NOMO-1 (cell line): ENCODE measurements at regions not wholly inside any gene's neighbourhood (a gene's known extent, or its start where the extent isn't known, plus 50 kb on each side); places are given as distances from the start of the nearest gene placed in this dataset.
"Not testable (repeated sequence)": the region's sequence is repeated elsewhere in the genome, so short reads cannot be mapped to it uniquely, and the experiment has no call there.

Source experiments
- DNase-seq, 2 experiments: peaks; one replicate each; lab custom pipeline; 2025; ENCODE audit not compliant: unreplicated experiment in 2 of 2; lab: John Stamatoyannopoulos, UW

GRCh38 chr17:77332034-77332971, 191.5 kb downstream of the SEC14L1 start:
- no peak for DNase-seq

GRCh38 chr17:77332981-77333685, 192.4 kb downstream of the SEC14L1 start:
- DNase-seq, result peak; percentile 15 to 43

DNA sequence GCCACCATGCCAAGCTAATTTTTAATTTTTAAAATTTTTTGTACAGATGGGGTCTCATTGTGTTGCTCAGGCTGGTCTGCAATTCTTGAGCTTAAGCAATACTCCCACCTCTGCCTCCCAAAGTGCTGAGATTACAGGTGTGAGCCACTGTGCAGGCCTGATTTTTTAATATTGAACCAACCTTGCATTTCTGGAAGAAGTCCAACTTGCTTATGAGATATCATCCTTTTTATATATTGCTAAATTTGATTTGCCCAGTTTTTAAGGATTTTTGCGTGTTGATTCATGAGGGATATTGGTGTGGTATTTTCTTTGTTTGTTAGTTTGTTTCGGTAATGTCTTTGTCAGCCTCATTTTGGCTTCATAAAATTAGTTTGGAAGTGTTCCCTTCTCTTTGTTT, 196.4 kb downstream of the SEC14L1 start:
- DNase-seq, result no peak

DNA sequence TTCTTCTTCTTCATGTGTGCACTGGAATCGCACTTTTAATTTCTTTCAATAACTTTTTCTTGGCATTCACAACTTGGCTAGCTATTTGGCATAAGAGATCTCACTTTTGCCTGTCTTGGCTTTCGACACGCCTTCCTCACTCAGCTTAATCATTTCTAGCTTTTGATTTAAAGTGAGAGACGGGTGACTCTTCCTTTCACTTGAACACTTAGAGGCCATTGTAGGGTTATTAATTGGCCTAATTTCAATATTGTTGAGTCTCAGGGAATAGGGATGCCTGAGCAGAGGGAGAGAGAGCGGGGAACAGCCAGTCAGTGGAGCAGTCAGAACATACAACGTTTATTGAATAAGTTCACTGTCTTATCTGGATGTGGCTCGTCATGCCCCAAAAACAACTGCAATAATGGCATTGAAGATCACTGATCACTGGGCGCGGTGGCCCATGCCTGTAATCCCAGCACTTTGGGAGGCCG, 200.3 kb downstream of the SEC14L1 start:
- DNase-seq, result no peak

DNA sequence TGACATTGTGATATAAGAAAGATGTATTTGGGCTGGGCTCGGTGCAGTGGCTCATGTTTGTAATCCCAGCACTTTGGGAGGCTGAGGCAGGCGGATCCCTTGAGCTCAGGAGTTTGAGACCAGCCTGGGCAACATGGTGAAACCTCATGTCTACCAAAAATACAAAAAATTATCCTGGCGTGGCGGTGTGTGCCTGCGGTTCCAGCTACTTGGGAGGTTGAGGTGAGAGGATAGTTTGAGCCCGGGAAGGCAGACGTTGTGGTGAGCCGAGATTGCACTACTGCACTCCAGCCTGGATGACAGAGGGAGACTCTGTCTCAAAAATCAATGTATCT, 201.9 kb downstream of the SEC14L1 start:
- DNase-seq, result not testable (repeated sequence)

- no peak for DNase-seq
Measured at GRCh38 chr17:77343031-77343800, 202.4 kb downstream of the SEC14L1 start.

DNA sequence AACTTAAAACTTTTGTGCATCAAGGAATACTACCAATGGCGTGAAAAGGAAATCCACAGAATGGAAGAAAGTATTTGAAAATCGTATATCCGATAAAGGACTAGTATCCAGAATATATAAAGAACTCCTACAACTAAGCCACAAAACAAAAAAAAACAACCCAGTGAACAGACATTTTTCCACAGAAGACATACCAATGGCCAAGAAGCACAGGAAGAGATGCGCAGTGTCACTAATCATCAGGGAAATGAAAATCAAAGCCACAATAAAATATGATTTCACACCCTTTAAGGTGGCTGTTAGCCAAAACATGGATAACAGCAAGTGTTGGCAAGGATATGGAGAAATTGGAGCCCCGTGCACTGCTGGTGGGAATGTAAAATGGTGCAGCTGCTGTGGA, 203.3 kb downstream of the SEC14L1 start:
- no peak for DNase-seq

DNA sequence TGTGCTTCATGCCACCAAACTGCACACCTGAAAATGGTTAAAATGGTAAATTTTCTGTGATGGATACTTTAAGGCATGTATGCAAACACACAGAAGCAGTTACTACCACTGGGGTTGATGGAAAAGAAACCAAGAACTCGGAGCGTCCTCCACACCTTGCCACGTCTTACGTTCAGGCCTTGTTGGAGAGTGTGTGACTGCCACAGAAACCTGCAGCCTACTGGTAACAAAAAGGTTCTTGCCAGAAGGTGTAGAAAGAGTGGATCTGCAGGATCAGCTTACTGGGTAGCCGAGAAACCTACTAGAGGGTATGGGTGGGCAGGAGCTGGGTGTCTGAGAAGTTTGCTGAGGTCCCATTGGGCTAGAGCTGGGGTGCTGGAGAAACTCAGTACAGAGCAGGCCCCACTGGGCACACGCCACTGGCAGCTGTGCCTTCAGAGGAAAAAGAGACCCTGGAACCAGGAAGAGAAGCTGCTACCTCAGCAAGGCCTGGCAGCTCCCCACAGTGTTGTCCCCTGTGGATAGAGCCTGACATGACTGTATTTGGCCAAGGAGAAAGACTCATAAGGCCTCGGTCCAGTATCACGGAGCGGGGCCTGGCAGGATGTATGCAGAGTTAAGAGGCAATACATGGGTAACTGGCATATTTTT, 204.6 kb downstream of the SEC14L1 start:
- DNase-seq, result no peak

DNA sequence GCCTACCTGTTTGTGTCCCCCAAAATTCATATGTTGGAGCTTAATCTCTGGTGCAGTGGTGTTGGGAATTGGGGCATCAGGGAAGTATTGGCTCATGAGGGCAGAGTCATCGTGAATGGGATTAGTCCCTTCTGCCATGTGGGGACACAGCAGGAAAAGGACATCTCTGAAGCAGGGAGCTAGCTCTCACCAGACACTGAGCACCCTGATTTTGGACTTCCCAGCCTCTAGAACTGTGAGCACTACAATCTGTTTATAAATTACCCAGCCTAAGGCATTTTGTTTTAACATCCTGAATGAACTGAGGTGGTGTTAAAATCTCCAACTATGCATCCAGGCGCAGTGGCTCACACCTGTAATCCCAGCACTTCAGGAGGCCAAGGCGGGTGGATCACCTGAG, 206.0 kb downstream of the SEC14L1 start:
- no peak for DNase-seq

GRCh38 chr17:77347544-77347943, 206.8 kb downstream of the SEC14L1 start:
- DNase-seq, result no peak

GRCh38 chr17:77349976-77350830, 209.4 kb downstream of the SEC14L1 start:
- DNase-seq, result no peak

GRCh38 chr17:77352441-77352840, 211.7 kb downstream of the SEC14L1 start:
- no peak for DNase-seq

GRCh38 chr17:77352996-77353395, 212.2 kb downstream of the SEC14L1 start:
- DNase-seq, result no peak

GRCh38 chr17:77353684-77354419, 213.1 kb downstream of the SEC14L1 start:
- no peak for DNase-seq

- DNase-seq, result no peak
Measured at GRCh38 chr17:77354420-77354669, 213.6 kb downstream of the SEC14L1 start.

- DNase-seq, result no peak
Measured at GRCh38 chr17:77354670-77355455, 214.1 kb downstream of the SEC14L1 start.

DNA sequence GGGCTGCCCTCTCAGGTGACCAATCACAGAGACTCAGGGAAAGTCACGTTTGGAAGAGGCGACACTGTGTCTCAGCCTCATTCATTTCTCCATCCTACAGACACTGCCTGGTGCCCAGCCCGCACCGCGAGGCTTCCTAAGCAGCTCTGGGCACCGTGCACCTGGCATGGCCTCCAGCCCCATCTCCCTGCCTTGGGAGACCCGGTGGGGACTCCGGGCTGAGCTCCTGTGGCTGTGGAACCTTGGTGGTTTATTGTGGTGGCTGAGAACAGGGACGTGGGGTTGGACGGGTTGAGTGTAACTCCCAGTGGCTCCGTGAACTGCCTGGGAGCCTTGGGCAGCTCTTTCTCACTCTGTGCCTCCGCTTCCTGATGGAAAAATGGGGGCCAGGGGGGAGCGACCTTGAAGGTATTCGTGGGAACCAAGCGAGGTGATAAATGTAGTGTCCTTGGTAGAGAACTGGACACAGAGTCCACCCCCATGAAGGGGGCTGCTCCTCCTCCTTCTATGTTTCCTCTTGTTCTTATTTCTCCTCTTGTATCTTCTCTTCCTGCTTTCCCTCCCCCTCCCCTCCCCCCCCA, 215.4 kb downstream of the SEC14L1 start:
- no peak for DNase-seq

- DNase-seq, result no peak
Measured at GRCh38 chr17:77356690-77357201, 216.0 kb downstream of the SEC14L1 start.
